Bronchial epithelial cell (primary cell): ENCODE measurements at regions not wholly inside any gene's neighbourhood (a gene's known extent, or its start where the extent isn't known, plus 50 kb on each side); places are given as distances from the start of the nearest gene placed in this dataset.
"Not testable (repeated sequence)": the region's sequence is repeated elsewhere in the genome, so short reads cannot be mapped to it uniquely, and the experiment has no call there.

ENCODE experiments used
- DNase-seq: peaks from one replicate; pipeline ENCODE4 v3.0.0-alpha.2; 2010; ENCODE audit warnings: low read depth
- FAIRE-seq: peaks from 2 replicates; lab custom pipeline; 2011; peaks lifted over from hg19 to GRCh38; lab: Jason Lieb, UNC
- H3K27me3 ChIP-seq: 2 replicates; pipeline ENCODE4 v1.5.1; 2011; ENCODE audit warnings: low read length; ENCODE audit not compliant: control insufficient read depth, insufficient read depth
- H3K36me3 ChIP-seq: 2 replicates; pipeline ENCODE4 v1.5.1; 2011; ENCODE audit warnings: low read length; ENCODE audit not compliant: control insufficient read depth, insufficient read depth
- H3K4me3 ChIP-seq: 2 replicates; pipeline ENCODE4 v1.5.1; 2011; ENCODE audit warnings: mild to moderate bottlenecking, low read depth, low read length, control low read depth
- TF ChIP-seq, protein P1 (sequence below): IDR thresholded peaks from 2 replicates; pipeline ENCODE4 v1.5.1; 2011; ENCODE audit warnings: mild to moderate bottlenecking, moderate library complexity, low read length, control low read depth, inconsistent platforms; ENCODE audit not compliant: insufficient read depth, severe bottlenecking

DNA sequence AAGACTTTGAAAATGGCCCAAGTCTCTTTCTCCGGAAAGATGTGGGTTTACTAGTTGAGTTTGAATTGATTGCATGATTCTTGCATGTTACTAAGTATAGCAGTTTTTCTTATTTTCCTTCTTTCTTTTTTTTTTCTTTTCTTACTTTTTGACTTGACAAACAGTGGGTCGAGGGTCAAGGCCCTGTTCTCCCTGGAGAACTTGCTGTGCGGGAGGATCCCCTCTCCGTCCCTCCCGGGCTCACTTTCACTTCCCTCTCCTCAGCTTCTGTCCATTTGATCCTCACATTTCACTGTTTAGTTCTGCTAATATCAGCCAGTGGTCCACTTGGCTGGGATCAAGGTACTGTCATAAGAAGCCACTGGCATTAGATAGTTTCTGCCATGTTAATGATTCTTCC, 767.4 kb downstream of the TDRD15 start:
- TF ChIP-seq, protein P1, sequence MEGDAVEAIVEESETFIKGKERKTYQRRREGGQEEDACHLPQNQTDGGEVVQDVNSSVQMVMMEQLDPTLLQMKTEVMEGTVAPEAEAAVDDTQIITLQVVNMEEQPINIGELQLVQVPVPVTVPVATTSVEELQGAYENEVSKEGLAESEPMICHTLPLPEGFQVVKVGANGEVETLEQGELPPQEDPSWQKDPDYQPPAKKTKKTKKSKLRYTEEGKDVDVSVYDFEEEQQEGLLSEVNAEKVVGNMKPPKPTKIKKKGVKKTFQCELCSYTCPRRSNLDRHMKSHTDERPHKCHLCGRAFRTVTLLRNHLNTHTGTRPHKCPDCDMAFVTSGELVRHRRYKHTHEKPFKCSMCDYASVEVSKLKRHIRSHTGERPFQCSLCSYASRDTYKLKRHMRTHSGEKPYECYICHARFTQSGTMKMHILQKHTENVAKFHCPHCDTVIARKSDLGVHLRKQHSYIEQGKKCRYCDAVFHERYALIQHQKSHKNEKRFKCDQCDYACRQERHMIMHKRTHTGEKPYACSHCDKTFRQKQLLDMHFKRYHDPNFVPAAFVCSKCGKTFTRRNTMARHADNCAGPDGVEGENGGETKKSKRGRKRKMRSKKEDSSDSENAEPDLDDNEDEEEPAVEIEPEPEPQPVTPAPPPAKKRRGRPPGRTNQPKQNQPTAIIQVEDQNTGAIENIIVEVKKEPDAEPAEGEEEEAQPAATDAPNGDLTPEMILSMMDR, result no peak
- DNase-seq (no peak), FAIRE-seq (no peak)
- Histone ChIP-seq H3K36me3 (no peaks in the 10 kb centered on the region), H3K27me3 (no peaks in the 10 kb centered on the region), H3K4me3 (no peak overlapping the region)

- Histone ChIP-seq H3K36me3 (no peaks in the 10 kb centered on the region), H3K4me3 (no peak overlapping the region), H3K27me3 (no peaks in the 10 kb centered on the region)
- TF ChIP-seq, protein P1, result no peak
- no peak for FAIRE-seq
- DNase-seq, result no peak
Measured at GRCh38 chr2:21892140-21892539, 768.4 kb downstream of the TDRD15 start.

DNA sequence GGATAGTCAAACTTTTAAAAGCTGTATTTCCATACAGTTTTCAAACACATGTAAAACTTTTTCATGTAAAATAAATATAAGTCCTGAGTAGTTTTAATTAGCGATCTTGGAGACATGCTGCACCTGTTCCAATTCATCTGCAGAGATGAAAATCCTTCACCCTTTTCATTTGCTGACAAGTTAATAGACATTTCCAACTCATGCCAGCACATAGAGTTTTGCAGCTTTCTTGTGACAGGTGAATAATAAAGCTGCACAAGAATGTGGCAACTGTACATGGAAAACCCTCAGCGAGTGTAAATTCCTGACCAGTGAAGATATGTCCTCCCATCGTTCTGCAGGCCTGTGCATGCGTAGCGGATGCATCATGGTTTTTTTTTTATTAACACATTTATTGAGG, 771.4 kb downstream of the TDRD15 start:
- no peak overlapping the region for H3K4me3 ChIP-seq
- no peaks in the 10 kb centered on the region for H3K36me3 ChIP-seq
- TF ChIP-seq, protein P1, result no peak
- DNase-seq (no peak), FAIRE-seq (no peak)
- H3K27me3 ChIP-seq, result no peaks in the 10 kb centered on the region

GRCh38 chr2:21908712-21909380, 785.1 kb downstream of the TDRD15 start:
- not testable (repeated sequence) for DNase-seq, H3K27me3 ChIP-seq, H3K36me3 ChIP-seq, H3K4me3 ChIP-seq, FAIRE-seq

- TF ChIP-seq, protein P1, result no peak
- no peaks in the 10 kb centered on the region for H3K36me3 ChIP-seq
- H3K27me3 ChIP-seq, result no peaks in the 10 kb centered on the region
- H3K4me3 ChIP-seq, result no peak overlapping the region
- FAIRE-seq (no peak), DNase-seq (no peak)
Measured at GRCh38 chr2:21910832-21911507, 787.2 kb downstream of the TDRD15 start.

DNA sequence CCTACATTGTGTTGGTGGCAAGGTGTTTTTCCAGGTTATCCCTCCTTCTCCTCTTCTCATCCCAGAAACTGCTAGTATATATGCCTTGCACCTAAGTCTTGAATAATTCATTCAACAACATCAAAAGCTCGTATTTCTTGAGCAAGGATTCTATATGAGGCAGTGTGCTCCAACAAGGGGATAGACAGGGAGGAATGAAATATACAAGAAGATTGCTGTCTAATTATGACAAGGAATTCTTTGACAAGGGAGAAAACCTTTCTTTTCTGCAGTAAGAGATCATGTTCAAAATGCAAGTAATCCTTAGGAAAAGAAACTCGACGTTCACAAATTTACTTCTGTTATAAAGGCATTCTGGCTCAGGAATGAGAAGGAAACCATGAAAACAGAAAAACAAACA, 788.6 kb downstream of the TDRD15 start:
- Histone ChIP-seq H3K36me3 (no peaks in the 10 kb centered on the region), H3K4me3 (no peak overlapping the region), H3K27me3 (no peaks in the 10 kb centered on the region)
- FAIRE-seq, result no peak
- no peak for DNase-seq
- TF ChIP-seq, protein P1, result no peak
